ENCODE measurements at regions not wholly inside any gene's neighbourhood (a gene's known extent, or its start where the extent isn't known, plus 50 kb on each side); places are given as distances from the start of the nearest gene placed in this dataset.

DNA sequence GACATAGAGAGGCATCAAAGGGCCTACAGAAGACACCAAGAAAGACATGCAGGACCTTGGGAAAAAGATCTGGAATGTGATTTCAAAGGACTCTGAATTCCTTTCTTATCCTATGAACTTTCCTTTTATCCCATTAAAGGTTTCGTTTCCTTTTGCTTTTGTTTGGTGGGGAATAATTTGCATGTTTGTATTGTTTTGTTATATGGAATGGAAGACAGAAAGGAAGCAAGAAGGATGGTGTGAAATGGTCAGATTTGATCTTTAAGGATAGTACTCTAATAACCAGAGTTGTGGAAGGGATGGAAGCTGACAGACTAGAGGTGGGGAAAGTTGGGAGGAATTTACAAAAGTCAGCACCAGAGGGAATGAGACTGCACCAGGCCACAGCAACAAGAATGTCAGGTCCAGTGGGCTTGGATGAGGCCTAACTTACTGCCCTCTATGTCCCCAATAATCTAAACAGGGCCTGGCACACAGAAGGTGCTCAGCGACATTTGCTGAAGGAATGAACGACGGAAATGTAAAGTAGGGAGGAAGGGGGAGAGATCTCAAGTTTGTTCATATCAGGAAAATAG, 173.7 kb downstream of the FOXA2 start:
- no peaks in the 10 kb centered on the region for H3K4me1 ChIP-seq (ENCODE audit: insufficient read depth, insufficient read length)

DNA sequence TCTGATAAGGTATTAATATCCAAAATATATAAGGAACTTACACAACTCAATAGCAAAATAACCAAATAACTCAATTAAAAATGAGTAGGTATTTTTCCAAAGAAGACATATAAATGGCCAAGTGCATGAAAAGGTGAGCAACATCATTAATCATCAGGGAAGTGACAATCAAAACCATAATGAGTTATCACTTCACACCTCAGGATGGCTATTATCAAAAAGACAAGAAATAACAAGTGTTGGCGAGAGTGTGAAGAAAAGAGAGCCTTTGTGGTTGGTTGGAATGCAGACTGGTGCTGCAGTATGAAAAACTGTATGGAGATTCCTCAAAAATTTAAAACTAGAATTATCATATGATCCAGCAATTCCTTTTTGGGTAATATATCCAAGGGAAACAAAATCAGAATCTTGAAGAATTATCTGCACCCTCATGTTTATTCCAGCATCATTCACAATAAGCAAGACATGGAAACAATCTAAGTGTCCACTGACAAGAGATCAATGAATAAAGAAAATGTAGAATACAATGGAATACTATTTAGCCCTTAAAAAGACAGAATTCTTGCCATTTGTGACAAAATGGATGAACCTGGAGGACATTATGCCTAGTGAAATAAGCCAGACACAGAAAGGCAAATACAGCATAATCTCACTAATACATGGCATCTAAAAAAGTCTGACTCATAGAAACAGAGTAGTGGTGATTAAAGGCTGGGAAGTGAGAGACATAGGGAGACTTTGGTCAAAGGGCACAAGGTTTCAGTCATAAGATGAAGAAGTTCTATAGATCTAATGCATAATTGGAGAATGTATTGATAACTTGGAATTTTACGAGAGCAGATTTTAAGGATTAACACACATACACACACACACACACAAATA, 175.6 kb downstream of the FOXA2 start:
- no peaks in the 10 kb centered on the region for H3K9me3 ChIP-seq (ENCODE audit: insufficient read depth, low read length)
- no peak overlapping the region for H3K9ac ChIP-seq (ENCODE audit: insufficient read length, low read depth)
- TF ChIP-seq ZNF274 (IDR thresholded peaks at IDR 0.05; ENCODE audit: low read depth, low read length) (no peak), SUZ12 (IDR thresholded peaks at IDR 0.05; ENCODE audit: extremely low read depth, insufficient read depth, insufficient read length) (no peak), YY1 (IDR thresholded peaks at IDR 0.05; ENCODE audit: insufficient read depth, insufficient read length) (no peak)
- H3K4me3 ChIP-seq (ENCODE audit: insufficient read length, low read depth): no peak overlapping the region
- no peak for DNase-seq (ENCODE audit: low read depth, low spot score)
- no peaks in the 10 kb centered on the region for H3K36me3 ChIP-seq (ENCODE audit: insufficient read depth, insufficient read length, low read length)
- H3K27me3 ChIP-seq (ENCODE audit: insufficient read depth, insufficient read length): peaks cover 29% of the 10 kb centered on the region
- no peaks in the 10 kb centered on the region for H3K4me1 ChIP-seq (ENCODE audit: insufficient read depth, insufficient read length)

More for the DNA sequence above, 173.7 kb downstream of the FOXA2 start:
- TF ChIP-seq SUZ12 (IDR thresholded peaks at IDR 0.05; ENCODE audit: extremely low read depth, insufficient read depth, insufficient read length) (no peak), YY1 (IDR thresholded peaks at IDR 0.05; ENCODE audit: insufficient read depth, insufficient read length) (no peak), ZNF274 (IDR thresholded peaks at IDR 0.05; ENCODE audit: low read depth, low read length) (no peak)
- H3K4me3 ChIP-seq (ENCODE audit: insufficient read length, low read depth): no peak overlapping the region
- H3K9ac ChIP-seq (ENCODE audit: insufficient read length, low read depth): no peak overlapping the region
- no peak for DNase-seq (ENCODE audit: low read depth, low spot score)
- H3K27me3 ChIP-seq (ENCODE audit: insufficient read depth, insufficient read length): peaks cover 13% of the 10 kb centered on the region
- no peaks in the 10 kb centered on the region for H3K9me3 ChIP-seq (ENCODE audit: insufficient read depth, low read length)
- no peaks in the 10 kb centered on the region for H3K36me3 ChIP-seq (ENCODE audit: insufficient read depth, insufficient read length, low read length)

DNA sequence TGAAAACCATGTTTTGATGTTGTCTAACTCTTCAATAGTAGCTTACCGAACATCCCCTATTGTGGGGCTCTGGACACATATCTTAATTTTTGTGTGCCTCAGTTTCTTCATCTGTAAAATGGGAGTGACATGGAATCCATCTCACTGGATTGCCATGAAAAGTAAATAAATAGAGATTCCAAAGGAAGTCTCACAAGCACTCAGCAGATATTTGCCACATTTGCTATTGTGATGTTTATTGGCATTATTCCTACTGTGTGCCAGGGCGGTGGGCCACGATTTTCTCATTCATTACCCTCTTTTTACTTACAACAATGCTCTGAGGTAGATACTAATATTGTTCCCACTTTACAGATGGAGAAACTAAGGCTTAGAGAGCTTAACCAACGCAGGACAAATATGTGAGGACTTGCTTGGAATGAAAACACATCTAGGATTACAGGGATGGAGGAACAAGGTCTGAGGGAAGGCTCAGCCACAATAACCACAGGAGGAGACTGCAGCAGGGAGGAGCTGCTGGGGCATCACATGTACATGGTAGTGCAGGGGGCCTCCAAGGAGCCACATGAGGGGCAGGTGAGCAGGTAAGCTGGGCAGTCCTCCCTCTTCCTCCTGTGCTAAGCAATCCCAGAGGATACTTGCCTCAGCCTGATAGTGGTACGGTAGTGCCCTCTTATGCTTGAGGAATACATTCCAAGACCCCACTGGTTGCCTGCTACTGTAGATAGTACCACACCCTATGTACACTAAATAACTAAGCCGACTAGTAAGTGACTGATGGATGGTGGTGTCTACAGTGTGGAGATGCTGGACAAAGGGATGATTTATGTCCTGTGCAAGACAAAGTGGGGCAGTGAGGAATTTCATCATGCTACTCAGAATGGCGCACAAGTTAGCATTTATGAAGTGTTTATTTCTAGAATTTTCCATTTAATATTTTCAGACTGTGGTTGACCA, 176.9 kb downstream of the FOXA2 start:
- Histone ChIP-seq H3K36me3 (ENCODE audit: insufficient read depth, insufficient read length, low read length) (no peaks in the 10 kb centered on the region), H3K4me3 (ENCODE audit: insufficient read length, low read depth) (no peak overlapping the region), H3K9me3 (ENCODE audit: insufficient read depth, low read length) (no peaks in the 10 kb centered on the region), H3K9ac (ENCODE audit: insufficient read length, low read depth) (no peak overlapping the region), H3K27me3 (ENCODE audit: insufficient read depth, insufficient read length) (peaks cover 30% of the 10 kb centered on the region), H3K4me1 (ENCODE audit: insufficient read depth, insufficient read length) (no peaks in the 10 kb centered on the region)
- no peak for TF ChIP-seq ZNF274 (IDR thresholded peaks at IDR 0.05; ENCODE audit: low read depth, low read length)
- TF ChIP-seq YY1 (IDR thresholded peaks at IDR 0.05; ENCODE audit: insufficient read depth, insufficient read length): no peak
- no peak for TF ChIP-seq SUZ12 (IDR thresholded peaks at IDR 0.05; ENCODE audit: extremely low read depth, insufficient read depth, insufficient read length)
- DNase-seq (ENCODE audit: low read depth, low spot score): no peak

DNA sequence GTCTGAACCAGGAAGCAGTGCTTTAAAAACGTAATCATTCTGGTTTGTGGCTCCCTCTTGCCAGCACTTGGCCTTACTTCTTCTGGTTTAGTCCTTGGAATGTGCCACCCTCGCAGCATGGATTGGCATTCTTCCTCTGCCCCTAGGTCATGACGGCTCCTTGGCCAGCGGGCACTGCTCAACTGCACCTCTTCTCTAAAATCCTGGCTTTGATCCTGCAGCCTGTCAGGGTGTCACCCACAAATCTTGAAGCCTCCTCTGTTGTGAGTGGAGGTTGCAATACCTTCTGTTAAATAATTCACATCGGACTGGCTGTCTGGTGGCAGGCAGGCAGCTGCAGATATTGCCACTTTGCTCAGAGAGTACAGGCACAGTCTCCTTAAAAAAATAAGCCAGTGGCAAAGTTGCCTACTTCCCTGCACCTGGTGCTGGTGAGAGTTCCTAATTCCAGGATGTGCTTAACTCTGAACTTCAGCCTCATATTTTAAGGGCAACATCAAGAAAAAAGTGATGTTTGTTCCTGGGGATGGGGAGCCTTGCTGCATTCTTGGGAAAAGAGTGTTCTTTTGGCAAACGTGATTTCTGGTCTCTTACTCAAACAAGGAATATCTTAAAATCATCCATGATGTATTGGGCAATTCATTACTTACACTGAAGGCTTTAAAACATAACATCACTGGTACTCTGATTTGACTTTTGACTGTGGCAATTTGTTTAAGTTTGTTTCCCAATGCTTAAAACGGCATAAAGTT, 179.8 kb downstream of the FOXA2 start:
- peaks cover 40% of the 10 kb centered on the region for H3K27me3 ChIP-seq (ENCODE audit: insufficient read depth, insufficient read length)
- H3K4me3 ChIP-seq (ENCODE audit: insufficient read length, low read depth): no peak overlapping the region
- no peaks in the 10 kb centered on the region for H3K36me3 ChIP-seq (ENCODE audit: insufficient read depth, insufficient read length, low read length)
- no peaks in the 10 kb centered on the region for H3K4me1 ChIP-seq (ENCODE audit: insufficient read depth, insufficient read length)
- H3K9me3 ChIP-seq (ENCODE audit: insufficient read depth, low read length): no peaks in the 10 kb centered on the region
- no peak for DNase-seq (ENCODE audit: low read depth, low spot score)
- TF ChIP-seq YY1 (IDR thresholded peaks at IDR 0.05; ENCODE audit: insufficient read depth, insufficient read length) (no peak), SUZ12 (IDR thresholded peaks at IDR 0.05; ENCODE audit: extremely low read depth, insufficient read depth, insufficient read length) (no peak), ZNF274 (IDR thresholded peaks at IDR 0.05; ENCODE audit: low read depth, low read length) (no peak)
- H3K9ac ChIP-seq (ENCODE audit: insufficient read length, low read depth): no peak overlapping the region

DNA sequence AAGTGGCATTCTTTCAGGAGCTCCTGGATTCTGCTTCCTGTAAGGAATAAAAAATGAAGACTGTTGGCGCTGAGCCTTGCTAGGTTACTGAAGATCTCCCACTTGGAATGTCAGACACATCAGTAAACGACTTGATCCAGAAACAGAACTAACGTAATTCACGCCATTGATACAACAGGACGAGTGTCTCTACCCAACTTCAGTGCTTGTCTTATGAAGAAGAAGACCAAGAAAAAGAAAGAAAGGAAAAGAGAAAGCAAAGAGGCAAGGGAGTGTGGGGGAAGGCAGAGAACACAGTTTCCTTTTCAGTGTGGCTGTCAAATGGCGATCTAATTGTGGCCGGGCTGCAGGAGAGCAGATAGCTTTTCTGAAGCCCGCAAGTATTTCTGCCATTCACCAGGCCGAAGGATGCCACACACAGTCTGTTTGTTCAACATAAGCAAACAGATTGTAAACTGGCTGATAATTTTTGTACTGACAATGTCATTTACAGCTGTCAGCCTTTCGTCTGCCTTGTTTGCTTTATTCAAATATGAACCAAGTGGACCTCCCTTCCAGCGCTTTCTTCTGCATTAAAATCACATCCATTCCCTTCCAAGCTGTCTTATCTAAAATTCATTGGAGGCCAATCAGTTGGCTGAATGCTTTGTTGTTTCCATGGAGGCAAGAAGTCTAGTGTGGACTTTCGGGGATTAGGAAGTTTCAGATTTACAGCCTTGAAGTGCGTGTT, 180.6 kb downstream of the FOXA2 start:
- Histone ChIP-seq H3K4me3 (ENCODE audit: insufficient read length, low read depth) (peak overlapping the region; percentile 13), H3K27me3 (ENCODE audit: insufficient read depth, insufficient read length) (peaks cover 40% of the 10 kb centered on the region), H3K36me3 (ENCODE audit: insufficient read depth, insufficient read length, low read length) (no peaks in the 10 kb centered on the region), H3K9me3 (ENCODE audit: insufficient read depth, low read length) (no peaks in the 10 kb centered on the region), H3K9ac (ENCODE audit: insufficient read length, low read depth) (peak overlapping the region; percentile 3), H3K4me1 (ENCODE audit: insufficient read depth, insufficient read length) (no peaks in the 10 kb centered on the region)
- TF ChIP-seq SUZ12 (IDR thresholded peaks at IDR 0.05; ENCODE audit: extremely low read depth, insufficient read depth, insufficient read length) (no peak), YY1 (IDR thresholded peaks at IDR 0.05; ENCODE audit: insufficient read depth, insufficient read length) (no peak), ZNF274 (IDR thresholded peaks at IDR 0.05; ENCODE audit: low read depth, low read length) (no peak)
- no peak for DNase-seq (ENCODE audit: low read depth, low spot score)
